Head of caudate nucleus (tissue), 42 donors: ENCODE measurements at regions not wholly inside any gene's neighbourhood (a gene's known extent, or its start where the extent isn't known, plus 50 kb on each side); places are given as distances from the start of the nearest gene placed in this dataset.
"Not testable (repeated sequence)": the region's sequence is repeated elsewhere in the genome, so short reads cannot be mapped to it uniquely, and the experiment has no call there.

ENCODE experiments used
- DNase-seq, 42 donors: peaks; one replicate each; pipeline versions ENCODE4 v3.0.0 to v3.0.0-alpha.2; 2020 to 2021; ENCODE audit warnings: mixed read lengths in 7 of 42
- intact Hi-C: fragments of 100-400 bp; cut with DNase I; formaldehyde crosslinking; loops from one replicate; pipeline ENCODE4 v1.15.0; 2022

DNA sequence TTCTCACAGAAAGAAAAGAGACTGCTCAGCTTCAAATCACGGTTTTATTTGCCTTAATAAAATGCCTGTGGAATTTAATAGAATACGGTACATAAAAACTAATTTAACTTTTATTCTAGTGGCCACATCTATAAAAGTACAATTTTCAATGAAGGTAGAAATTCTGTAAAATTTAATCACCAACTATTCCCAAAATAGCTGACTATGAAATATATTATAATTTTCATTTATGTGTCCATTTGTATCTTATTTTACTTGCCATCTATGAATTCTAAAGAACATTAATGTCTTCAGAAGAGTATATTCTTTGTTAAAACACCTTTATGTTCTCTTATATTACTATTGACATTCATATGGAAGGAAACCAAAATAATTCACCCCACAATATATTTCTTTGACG lies 192.6 kb downstream of the BTBD3 start:
- no peak for DNase-seq
- intact Hi-C loops = no loop called here

DNA sequence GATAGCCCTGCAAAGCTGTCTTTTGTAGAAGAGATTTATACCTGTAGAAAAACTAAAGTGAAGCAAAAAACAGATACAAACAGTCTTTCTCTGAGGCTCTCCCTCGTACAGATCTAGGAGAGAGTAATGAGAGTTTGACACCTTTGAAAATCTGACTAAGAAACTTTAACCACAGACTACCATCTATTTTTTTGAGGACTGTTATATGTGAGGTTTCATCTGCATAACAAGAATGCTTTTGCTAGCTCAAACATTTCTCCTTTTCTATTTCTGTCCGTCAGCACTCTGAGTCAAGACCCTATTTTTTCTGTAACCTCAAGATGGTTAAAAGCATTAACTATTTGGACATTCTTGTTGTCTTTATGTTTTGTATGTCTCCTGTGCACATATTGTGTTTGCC lies 193.0 kb downstream of the BTBD3 start:
- DNase-seq = no peak
- intact Hi-C loops = no loop called here

GRCh38 chr20:12111431-12112088 lies 193.9 kb downstream of the BTBD3 start:
- DNase-seq = no peak
- intact Hi-C loops = no loop called here

GRCh38 chr20:12112089-12112474 lies 194.4 kb downstream of the BTBD3 start:
- intact Hi-C loops = no loop called here
- DNase-seq = no peak

- DNase-seq = no peak
- intact Hi-C loops = no loop called here
These were observed 195.0 kb downstream of the BTBD3 start for GRCh38 chr20:12112665-12113064.

- intact Hi-C loops = no loop called here
- DNase-seq = no peak
These were observed 195.4 kb downstream of the BTBD3 start for GRCh38 chr20:12113075-12113467.

DNA sequence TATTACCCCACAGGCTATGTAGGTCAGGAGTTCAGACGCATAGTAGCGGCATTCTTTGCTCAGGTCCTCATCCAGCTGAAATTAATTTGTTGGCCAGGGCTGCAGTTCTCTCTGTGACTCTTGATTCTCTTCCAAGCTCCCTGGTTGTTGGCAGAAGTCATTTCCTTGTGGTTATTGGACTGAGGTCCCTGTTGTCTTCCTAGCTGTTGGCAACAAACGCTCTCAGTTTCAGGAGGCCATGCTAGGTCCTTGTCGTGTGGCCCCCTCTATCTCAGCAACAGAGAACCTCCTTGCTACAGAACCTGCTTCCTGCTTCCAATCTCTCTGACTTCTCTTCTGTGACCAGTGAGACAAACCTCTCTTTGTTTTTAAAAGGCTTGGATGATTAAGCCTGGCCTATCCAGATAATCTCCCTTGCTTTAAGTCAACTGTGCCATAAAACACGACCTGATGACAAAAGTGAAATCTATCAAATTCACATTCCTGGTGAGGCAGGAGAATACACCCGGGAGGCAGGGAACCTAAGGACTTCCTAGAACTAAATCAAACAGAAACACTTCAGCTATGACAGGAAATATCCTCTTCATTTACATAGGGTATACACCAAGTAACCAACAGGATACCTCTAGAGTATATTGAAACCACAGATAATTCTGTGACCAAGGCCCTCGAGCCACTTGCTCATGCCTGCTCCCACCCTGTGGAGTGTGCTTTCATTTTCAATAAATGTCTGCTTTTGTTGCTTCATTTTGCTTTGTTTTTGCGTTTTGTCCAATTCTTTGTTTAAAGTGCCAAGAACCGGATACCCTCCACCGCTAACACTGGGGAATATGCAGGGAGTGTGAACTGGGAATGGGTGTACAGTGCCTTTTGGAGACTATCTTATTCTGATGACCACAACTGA lies 196.0 kb downstream of the BTBD3 start:
- DNase-seq = peak in 24 of 42 donors; percentile 6 to 62 (median 31)
- intact Hi-C loops = no loop called here

- DNase-seq, intact Hi-C loops: not testable (repeated sequence)
These were observed 211.4 kb downstream of the BTBD3 start for GRCh38 chr20:12129114-12129513.

GRCh38 chr20:12129532-12129931 lies 211.8 kb downstream of the BTBD3 start:
- DNase-seq, intact Hi-C loops: not testable (repeated sequence)

DNA sequence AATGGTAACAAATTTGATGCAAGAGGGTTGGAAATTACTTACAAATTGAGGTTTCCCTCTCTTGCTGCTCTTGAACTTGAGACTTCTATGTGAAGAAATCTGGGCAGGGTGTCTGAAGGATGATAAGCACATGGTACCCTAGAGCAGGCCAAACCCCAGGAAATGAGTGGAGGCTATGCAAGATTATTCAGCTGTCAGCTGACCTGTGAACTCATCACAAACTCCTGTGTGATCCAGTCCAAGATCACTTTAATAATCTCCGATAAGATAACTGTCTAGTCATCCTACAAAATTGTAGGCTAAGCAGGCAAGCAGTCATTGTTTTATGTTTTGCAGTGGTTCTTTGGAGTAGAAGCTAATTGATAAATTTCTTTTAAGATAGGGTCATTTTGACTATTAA lies 213.1 kb downstream of the BTBD3 start:
- intact Hi-C loops = no loop called here
- DNase-seq = no peak

- intact Hi-C loops = no loop called here
- DNase-seq = no peak
These were observed 215.9 kb downstream of the BTBD3 start for GRCh38 chr20:12133553-12133952.

GRCh38 chr20:12145951-12146350 lies 228.3 kb downstream of the BTBD3 start:
- DNase-seq, intact Hi-C loops: not testable (repeated sequence)

- intact Hi-C loops = no loop called here
These were observed 235.3 kb downstream of the BTBD3 start for GRCh38 chr20:12152996-12153395.

GRCh38 chr20:12153628-12154027 lies 235.9 kb downstream of the BTBD3 start:
- intact Hi-C loops = no loop called here
- no peak for DNase-seq

More at GRCh38 chr20:12152996-12153395, 235.3 kb downstream of the BTBD3 start:
- no peak for DNase-seq

DNA sequence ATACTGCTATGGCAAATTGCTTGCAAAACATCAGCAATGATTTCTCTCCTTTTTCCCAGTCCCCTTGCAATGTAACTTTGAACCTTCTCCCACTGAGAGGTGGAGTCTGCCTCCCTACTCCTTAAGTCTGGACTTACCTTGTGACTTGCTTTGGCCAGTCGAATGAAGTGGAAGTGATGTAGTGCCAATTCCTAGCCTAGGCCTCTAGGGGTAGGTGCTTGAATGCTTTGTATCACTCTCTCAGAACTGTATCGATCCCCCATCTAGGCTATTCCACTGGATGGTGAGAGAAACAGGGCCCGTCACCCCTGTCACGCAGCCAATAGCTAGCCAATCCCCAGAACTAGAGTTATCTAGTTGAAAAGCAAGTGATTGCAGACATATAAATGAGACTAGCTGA lies 238.6 kb downstream of the BTBD3 start:
- DNase-seq = no peak
- intact Hi-C loops = no loop called here

- no peak for DNase-seq
- intact Hi-C loops = no loop called here
These were observed 241.6 kb downstream of the BTBD3 start for GRCh38 chr20:12159261-12159660.

- intact Hi-C loops = no loop called here
- DNase-seq = peak in 7 of 42 donors; percentile 8 to 30 (median 19)
These were observed 244.0 kb downstream of the BTBD3 start for GRCh38 chr20:12161734-12162133.

GRCh38 chr20:12166053-12166717 lies 248.5 kb downstream of the BTBD3 start:
- DNase-seq = no peak
- intact Hi-C loops = no loop called here

GRCh38 chr20:12170406-12170805 lies 252.7 kb downstream of the BTBD3 start:
- no peak for DNase-seq
- intact Hi-C loops = no loop called here

DNA sequence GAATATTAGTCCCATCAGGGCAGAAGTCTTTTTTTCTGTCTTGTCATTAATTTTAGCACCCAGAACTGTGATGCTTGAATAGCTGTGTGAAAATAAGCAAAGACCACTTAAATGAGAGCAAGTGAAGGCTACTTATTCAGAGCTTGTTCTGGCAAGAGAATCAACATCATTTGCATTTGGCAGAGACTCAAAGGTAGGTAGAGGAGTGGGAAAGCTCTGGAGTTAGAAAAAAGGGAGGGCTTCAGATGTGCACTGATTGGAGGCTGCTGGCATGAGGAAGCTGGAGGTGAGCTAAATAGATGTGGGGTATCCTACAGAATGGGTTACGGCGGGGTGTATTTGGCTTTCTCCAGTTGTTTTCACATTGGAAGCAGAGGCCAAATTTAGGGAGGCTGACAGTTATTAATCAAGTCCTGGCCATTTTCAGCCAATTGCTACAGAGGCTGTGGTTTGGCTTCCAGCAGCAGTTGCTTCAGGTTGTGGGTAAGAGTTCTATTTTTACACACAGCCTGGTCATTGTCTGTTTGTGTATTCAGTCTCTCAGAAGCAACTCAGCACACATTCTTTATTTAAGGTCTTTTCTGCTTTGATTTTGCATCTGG lies 254.3 kb downstream of the BTBD3 start:
- intact Hi-C loops = no loop called here
- DNase-seq = no peak
